ENCODE measurements at regions not wholly inside any gene's neighbourhood (a gene's known extent, or its start where the extent isn't known, plus 50 kb on each side); places are given as distances from the start of the nearest gene placed in this dataset.
"Not testable (repeated sequence)": the region's sequence is repeated elsewhere in the genome, so short reads cannot be mapped to it uniquely, and the experiment has no call there.

DNA sequence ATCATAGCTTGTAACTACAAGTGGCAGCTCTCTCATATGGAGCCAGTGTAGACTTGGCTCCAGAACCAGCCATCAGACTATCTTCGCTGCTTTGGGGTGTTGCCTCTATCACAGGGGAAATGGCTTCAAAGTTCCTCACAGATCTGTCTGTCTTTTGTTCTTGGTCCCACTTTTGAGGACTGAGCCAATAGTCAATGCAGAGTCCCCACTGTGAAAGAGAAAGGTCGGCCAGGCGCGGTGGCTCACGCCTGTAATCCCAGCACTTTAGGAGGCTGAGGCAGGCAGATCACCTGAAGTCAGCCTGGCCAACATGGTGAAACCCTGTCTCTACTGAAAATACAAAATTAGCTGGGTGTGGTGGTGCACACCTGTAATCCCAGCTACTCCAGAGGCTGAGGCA, 86.9 kb upstream of the FZD7 start:
- DNase-seq (ENCODE audit: low read depth in 2 of 3, low spot score in 2 of 3), result not testable (repeated sequence)

DNA sequence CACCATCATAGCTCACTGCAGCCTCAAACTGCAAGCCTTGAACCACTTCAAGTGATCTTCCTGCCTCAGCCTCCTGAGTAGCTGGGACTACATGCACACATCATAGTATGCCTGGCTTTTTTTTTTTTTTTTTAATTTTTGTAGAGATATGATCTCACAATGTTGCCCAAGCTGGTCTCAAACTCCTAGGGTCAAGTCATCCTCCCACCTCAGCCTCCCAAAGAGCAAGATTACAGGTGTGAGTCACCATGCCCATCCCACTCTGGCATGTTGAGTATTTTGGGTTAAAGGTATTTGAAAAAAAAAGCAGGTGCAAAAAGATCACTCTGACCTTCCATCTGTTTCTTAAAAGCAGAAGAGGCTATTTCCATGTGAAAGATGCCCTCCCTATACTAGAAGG, 86.4 kb upstream of the FZD7 start:
- DNase-seq (ENCODE audit: low read depth in 2 of 3, low spot score in 2 of 3), result no peak

- DNase-seq (ENCODE audit: low read depth in 2 of 3, low spot score in 2 of 3), result no peak
Observed at GRCh38 chr2:201949181-201949926, 84.3 kb upstream of the FZD7 start.

- no peak for DNase-seq (ENCODE audit: low read depth in 2 of 3, low spot score in 2 of 3)
Observed at GRCh38 chr2:201949927-201950246, 83.8 kb upstream of the FZD7 start.

GRCh38 chr2:201950606-201951005, 83.0 kb upstream of the FZD7 start:
- no peak for DNase-seq (ENCODE audit: low read depth in 2 of 3, low spot score in 2 of 3)

DNA sequence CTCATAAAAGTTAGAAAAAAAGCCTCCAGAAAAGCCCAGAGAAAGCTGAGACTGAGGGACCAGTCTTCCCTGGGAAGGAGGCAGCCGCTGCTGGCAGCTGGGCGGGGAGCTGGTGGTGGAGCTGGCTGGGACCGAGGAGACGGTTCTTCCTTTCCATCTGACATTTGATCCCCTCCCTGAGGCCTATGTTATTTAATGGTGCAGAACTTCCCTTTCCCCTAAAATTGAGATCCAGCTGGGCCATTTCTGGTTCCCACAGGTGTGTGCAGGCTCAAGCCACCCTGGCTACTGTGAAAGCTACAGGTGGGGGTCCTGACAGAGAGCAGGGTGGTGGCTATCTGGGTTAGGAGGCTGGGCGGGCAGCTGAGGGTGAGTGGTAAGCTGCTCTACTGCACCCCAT, 81.5 kb upstream of the FZD7 start:
- DNase-seq (ENCODE audit: low read depth in 2 of 3, low spot score in 2 of 3), result no peak

- no peak for DNase-seq (ENCODE audit: low read depth in 2 of 3, low spot score in 2 of 3)
Observed at GRCh38 chr2:201953396-201953795, 80.3 kb upstream of the FZD7 start.

DNA sequence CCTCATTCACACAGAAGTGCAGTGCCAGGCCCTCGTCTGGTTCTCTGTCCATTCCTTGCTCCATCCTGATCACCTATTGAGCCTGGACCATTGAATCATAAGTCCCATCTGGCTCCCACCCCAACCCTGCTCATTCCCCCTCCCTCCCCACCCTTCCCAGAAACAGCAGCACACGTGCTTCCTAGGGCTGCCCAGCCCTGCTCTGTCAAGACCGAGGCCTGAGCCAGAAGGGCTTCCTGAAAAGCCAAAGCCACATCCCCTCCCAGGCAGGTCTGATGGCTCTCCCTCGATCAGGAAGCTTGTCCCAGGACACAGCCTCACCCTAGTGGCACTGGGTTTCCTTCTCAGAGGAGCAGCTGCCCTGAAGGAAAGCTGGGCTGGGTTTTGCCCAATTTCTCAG, 79.8 kb upstream of the FZD7 start:
- DNase-seq (ENCODE audit: low read depth in 2 of 3, low spot score in 2 of 3), result no peak

- DNase-seq (ENCODE audit: low read depth in 2 of 3, low spot score in 2 of 3), result no peak
Observed at GRCh38 chr2:201955231-201955630, 78.4 kb upstream of the FZD7 start.

- no peak for DNase-seq (ENCODE audit: low read depth in 2 of 3, low spot score in 2 of 3)
Observed at GRCh38 chr2:201955702-201956141, 77.9 kb upstream of the FZD7 start.

- no peak for DNase-seq (ENCODE audit: low read depth in 2 of 3, low spot score in 2 of 3)
Observed at GRCh38 chr2:201956361-201956760, 77.3 kb upstream of the FZD7 start.

GRCh38 chr2:201957091-201957490, 76.6 kb upstream of the FZD7 start:
- no peak for DNase-seq (ENCODE audit: low read depth in 2 of 3, low spot score in 2 of 3)

DNA sequence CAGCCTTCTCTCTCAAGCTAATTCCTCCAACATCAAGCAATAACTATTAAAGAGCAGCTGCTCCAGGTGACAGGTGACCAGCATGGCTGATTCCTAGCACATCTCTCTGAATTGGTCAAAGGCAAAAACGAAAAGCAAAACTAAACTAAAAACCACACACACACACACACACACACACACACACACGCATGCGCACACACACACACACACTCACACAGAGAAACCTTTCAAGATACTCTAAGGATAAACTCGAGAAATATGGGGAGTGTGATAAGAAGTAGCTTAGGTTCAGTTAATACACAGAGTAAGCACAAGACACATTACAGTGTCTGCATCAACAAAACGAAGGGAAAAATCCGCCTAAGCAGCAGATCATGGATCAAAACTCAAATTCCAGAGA, 74.5 kb upstream of the FZD7 start:
- no peak for DNase-seq (ENCODE audit: low read depth in 2 of 3, low spot score in 2 of 3)

GRCh38 chr2:201959626-201960025, 74.0 kb upstream of the FZD7 start:
- DNase-seq (ENCODE audit: low read depth in 2 of 3, low spot score in 2 of 3), result no peak

DNA sequence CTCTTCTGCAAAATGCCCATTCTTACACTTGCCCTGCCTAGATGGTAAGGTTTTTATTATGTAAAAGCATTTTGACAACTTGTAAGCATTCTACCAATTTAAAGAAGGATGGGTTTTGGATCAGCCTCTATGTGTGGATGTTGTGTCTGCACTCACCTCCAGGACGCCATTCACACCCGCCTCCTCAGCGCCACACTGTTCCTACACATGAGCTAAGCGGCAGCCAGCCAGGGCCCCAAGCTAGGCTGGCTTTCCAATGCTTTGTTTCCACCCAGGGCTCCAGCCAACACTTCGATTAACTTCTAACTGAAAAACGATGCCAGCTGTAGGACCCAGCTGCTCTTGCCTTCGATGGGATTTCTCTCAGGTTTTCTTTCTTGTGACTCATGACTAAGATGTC, 73.3 kb upstream of the FZD7 start:
- DNase-seq (ENCODE audit: low read depth in 2 of 3, low spot score in 2 of 3), result no peak

- no peak for DNase-seq (ENCODE audit: low read depth in 2 of 3, low spot score in 2 of 3)
Observed at GRCh38 chr2:201961401-201961800, 72.3 kb upstream of the FZD7 start.

DNA sequence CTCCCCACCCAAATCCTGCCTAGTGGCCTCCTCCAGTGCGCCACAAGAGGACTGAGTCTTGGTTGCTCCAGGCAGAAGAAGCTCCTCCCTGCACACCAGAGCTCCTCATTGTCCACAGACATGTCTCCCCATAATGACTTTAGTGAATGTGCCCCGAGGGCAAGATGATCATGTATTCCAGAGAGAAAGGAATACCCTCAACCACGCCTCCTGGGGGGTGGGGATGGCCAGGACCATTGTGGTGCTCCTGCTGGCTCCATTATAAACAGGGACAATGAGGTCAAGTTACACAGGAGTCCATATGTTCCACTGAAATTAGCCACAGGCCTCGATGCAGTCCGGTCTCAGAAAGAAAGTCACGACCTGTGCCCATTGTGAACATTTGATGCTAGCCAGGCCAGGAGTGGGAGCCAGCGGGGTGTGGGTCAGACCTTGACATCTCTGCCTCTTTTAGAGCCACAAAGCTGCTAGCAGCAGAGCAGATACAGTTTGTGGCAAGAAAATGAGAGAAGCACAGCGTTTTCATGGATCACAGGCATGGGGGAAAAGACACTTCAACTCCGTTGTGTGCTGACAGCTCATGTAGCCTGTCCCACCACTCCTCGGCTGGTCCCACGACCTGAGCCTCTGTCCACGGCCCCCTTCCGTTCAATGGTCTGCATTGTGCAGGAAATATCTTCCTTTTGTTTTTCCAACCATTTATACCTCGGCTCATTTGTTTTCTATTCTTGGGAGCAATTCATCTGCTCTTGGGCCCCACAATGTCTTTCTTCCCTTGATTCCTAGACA, 70.7 kb upstream of the FZD7 start:
- no peak for DNase-seq (ENCODE audit: low read depth in 2 of 3, low spot score in 2 of 3)

DNA sequence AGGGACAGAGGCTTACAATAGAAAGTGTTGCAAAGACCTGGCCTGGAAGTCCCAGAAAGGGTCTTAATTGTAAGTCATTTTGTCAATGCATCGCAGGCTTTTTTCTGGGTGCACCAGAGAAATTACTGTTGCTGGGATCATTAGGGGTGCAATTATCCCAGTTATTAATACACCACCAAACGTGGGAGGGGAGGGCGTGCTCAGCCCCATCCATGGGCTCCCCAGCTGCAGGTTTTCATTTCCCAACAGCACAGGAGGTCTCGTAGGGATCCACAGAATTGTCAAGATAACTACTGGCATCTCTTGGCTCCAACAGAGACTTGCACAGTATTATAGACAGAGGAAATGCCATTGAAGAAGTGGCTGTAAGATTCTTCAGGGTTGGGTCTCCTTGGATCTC, 69.6 kb upstream of the FZD7 start:
- DNase-seq (ENCODE audit: low read depth in 2 of 3, low spot score in 2 of 3), result no peak

DNA sequence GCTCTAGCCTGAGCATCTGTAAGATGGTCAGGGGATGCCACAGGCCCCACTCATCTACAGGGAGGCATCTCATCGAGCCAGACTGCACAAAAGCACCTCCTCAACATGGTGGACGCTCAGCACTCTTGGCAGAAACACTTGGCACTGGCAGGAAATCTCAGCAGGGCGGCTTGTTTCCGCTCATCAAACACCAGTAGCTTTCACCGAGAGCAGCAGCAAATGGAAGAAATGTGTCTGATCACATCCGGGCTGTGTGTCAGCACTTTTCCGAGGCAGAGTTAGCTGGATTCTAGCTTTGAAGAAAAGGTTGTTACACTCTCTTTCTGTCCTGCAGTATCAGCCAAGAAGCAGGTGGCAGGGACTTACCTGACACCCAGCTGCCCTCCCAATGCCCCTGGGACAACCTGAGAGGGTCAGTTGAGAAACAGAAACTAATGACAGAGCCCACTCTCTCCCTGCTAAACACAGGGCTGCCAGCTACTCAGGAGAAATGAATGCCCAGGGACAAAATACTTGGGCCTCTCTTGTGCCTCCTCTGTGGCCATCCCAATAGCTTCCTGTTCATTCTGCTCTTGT, 68.9 kb upstream of the FZD7 start:
- peak in 2 of 3 donors; percentile 25 to 72 for DNase-seq (ENCODE audit: low read depth in 2 of 3, low spot score in 2 of 3)

GRCh38 chr2:201965550-201965949, 68.1 kb upstream of the FZD7 start:
- DNase-seq (ENCODE audit: low read depth in 2 of 3, low spot score in 2 of 3), result peak in 1 of 3 donors; percentile 34

- no peak for DNase-seq (ENCODE audit: low read depth in 2 of 3, low spot score in 2 of 3)
Observed at GRCh38 chr2:201966691-201967438, 66.8 kb upstream of the FZD7 start.

All from hematopoietic multipotent progenitor cell (in vitro differentiated cells).